RWPE1 (cell line): ENCODE measurements at regions not wholly inside any gene's neighbourhood (a gene's known extent, or its start where the extent isn't known, plus 50 kb on each side); places are given as distances from the start of the nearest gene placed in this dataset.

ENCODE experiments used
- CTCF ChIA-PET: fragments of 350-600 bp; sonication (Branson Sonifier 250); formaldehyde crosslinking; extraction: SDS; loops from one replicate; lab custom pipeline; 2021; lab: Yijun Ruan, JAX
- POLR2A ChIA-PET: fragments of 400-600 bp; formaldehyde crosslinking; extraction: SDS; loops from one replicate; lab custom pipeline; 2020; ENCODE audit warnings: antibody characterized with exemption; ENCODE audit not compliant: low non-redundant PET; lab: Yijun Ruan, JAX
- DNase-seq: peaks from one replicate; pipeline ENCODE4 v3.0.0; 2012; ENCODE audit warnings: low spot score
- H3K27ac ChIP-seq: fragments of 450-650 bp; 2 replicates; pipeline ENCODE4 v1.5.1; 2017
- TF ChIP-seq, protein P1 (sequence below): fragments of 450-650 bp; conservative IDR thresholded peaks from 2 replicates; pipeline ENCODE4 v1.5.1; 2017; ENCODE audit warnings: low read depth, mild to moderate bottlenecking

DNA sequence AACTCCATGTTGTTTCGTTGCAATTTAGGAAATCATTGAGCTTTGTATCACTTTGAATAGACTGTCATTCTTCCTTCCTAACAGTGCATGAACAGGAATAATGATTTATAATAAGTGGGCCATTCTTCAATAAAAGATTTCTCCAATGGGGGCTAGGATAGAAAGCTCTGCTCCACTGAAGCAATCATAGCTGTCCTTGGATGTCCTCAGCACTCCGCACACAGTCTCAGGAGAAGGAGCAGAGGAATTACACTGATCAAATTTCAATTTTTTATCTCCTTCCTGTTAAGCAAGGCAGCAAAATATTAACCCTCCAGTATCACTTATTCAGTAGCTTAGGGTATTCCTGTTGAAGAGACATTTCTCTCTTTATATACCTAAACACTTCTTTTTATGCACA lies 532.7 kb upstream of the ST8SIA4 start:
- TF ChIP-seq, protein P1, sequence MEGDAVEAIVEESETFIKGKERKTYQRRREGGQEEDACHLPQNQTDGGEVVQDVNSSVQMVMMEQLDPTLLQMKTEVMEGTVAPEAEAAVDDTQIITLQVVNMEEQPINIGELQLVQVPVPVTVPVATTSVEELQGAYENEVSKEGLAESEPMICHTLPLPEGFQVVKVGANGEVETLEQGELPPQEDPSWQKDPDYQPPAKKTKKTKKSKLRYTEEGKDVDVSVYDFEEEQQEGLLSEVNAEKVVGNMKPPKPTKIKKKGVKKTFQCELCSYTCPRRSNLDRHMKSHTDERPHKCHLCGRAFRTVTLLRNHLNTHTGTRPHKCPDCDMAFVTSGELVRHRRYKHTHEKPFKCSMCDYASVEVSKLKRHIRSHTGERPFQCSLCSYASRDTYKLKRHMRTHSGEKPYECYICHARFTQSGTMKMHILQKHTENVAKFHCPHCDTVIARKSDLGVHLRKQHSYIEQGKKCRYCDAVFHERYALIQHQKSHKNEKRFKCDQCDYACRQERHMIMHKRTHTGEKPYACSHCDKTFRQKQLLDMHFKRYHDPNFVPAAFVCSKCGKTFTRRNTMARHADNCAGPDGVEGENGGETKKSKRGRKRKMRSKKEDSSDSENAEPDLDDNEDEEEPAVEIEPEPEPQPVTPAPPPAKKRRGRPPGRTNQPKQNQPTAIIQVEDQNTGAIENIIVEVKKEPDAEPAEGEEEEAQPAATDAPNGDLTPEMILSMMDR: no peak
- DNase-seq: no peak
- CTCF ChIA-PET: interaction anchor here (0.5 to 0.6 kb wide), 2 partner anchors 171 to 1045 kb away, joined by 3 to 5 read pairs; no protein-coding TSS in a partner anchor
- H3K27ac ChIP-seq: no peak overlapping the region
- POLR2A ChIA-PET: no interaction called here

DNA sequence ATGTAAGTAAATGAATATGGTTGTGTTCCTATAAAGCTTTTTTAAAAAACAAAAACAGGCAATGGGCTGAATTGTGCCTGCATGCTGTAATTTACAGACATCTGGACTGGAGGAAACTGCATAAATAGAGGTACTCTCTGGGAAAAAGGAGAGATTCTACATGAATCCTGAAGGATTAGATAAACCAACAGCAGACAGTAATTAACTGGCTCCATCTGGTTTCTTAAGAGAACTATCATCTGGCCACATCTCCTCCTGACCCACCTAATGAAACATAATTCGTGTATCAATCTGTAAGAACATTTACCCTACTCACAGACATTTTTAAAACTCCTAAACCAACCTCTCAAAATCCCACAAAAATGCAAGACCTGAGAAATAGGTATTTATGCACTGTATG lies 528.1 kb upstream of the ST8SIA4 start:
- TF ChIP-seq, protein P1: no peak
- no peak for DNase-seq
- CTCF ChIA-PET: no interaction called here
- POLR2A ChIA-PET: no interaction called here
- no peak overlapping the region for H3K27ac ChIP-seq

DNA sequence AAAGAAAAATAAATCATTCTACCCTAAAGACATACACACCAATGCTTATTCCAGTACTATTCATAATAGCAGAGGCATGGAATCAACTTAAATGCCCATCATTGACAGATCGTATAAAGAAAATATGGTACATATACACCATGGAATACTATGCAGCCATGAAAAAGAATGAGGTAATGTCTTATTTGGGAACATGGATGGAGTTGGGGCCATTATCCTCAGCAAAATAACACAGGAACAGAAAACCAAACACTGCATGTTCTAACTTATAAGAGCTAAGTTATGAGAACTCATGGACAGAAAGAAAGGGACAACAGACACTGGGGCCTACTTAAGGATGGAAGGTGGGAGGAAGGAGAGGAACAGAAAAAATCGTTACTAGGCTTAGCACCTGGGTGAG lies 527.5 kb upstream of the ST8SIA4 start:
- H3K27ac ChIP-seq: no peak overlapping the region
- CTCF ChIA-PET: no interaction called here
- DNase-seq: no peak
- TF ChIP-seq, protein P1: no peak
- POLR2A ChIA-PET: no interaction called here

DNA sequence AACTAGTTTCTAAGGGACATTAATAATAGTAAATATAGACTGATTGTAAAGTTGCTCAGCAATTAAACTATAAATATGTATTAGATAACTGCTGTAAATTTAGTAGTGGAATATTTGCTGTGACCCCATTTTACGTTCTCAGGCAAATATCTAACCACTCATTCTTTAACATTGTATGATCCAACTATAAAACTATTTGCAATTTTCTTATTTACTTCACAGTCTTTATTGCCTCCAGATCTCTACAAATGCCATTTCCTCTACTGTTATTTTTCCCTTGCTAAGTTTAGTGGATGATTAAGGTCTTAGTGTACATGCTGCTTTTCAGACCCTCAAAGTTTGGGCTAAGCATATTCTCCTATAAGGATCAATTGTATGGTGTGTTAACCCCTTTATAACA lies 526.2 kb upstream of the ST8SIA4 start:
- TF ChIP-seq, protein P1: no peak
- ChIA-PET POLR2A (no interaction called here), CTCF (no interaction called here)
- no peak for DNase-seq
- H3K27ac ChIP-seq: no peak overlapping the region

DNA sequence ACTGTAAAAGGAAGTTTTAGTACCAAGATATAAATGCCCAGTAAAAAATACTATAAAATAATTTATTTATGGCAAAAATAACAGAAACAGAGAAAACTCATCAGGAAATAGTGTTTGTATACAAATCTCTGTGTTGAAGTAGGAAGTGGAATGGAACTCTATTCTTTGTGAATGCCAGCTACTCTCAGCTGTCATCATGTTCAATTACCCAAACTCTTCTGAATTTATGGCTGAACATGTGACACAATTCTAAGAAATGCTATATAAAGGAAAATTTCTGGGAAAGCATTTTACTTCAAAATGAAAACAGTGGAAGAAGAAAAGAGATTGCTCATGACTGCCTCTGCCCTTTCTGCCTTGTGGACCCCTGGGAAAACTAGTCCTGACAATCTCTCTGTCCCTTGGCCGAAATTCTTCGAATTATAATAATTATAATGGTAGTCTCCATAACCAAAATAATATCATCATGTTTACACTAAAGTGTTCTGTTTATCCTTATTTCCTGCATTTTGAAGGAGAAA lies 522.3 kb upstream of the ST8SIA4 start:
- TF ChIP-seq, protein P1: no peak
- no peak overlapping the region for H3K27ac ChIP-seq
- ChIA-PET CTCF (no interaction called here), POLR2A (no interaction called here)
- no peak for DNase-seq

DNA sequence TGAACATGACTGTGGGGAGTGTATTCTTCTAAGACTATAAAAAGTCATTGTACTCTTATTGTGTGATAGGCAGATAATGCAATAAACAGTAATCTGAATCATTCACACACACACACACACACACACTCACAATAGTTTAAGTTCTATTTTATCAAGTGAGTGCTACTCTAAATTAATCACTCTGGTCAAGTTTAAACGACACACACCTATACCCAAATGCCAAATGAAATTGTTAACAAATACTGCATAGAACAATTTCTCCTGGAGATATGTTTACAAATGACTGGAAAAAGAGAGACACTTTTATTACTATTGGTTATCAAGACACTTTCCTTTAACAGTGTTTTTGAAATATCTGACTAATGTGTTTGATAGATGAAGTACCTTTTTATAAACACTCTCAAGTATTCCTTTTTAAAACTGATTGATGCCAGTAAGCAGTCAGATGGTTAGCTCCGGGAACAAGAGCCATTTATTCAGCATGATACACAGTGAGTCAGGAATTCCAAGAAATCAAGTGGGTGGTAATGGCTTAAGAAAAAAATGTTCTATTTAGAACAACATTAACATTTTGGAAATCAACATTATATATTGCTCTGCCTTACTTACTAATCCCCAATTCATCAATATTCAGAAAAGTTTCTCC lies 521.6 kb upstream of the ST8SIA4 start:
- TF ChIP-seq, protein P1: no peak
- POLR2A ChIA-PET: no interaction called here
- DNase-seq: no peak
- no peak overlapping the region for H3K27ac ChIP-seq
- CTCF ChIA-PET: interaction anchor here (0.7 kb wide), 1 partner anchor 1047 kb away, joined by 3 read pairs; no protein-coding TSS in a partner anchor
